Stimulated activated CD4-positive, alpha-beta T cell treated with anti-CD3 and anti-CD28 coated beads, Interleukin-4, amount 100 ng/mL, for 24 hours (primary cell): ENCODE measurements at regions not wholly inside any gene's neighbourhood (a gene's known extent, or its start where the extent isn't known, plus 50 kb on each side); places are given as distances from the start of the nearest gene placed in this dataset.
"Not testable (repeated sequence)": the region's sequence is repeated elsewhere in the genome, so short reads cannot be mapped to it uniquely, and the experiment has no call there.

ENCODE experiments used
- DNase-seq: peaks from one replicate; pipeline ENCODE4 v3.0.0-alpha.2; 2020

DNA sequence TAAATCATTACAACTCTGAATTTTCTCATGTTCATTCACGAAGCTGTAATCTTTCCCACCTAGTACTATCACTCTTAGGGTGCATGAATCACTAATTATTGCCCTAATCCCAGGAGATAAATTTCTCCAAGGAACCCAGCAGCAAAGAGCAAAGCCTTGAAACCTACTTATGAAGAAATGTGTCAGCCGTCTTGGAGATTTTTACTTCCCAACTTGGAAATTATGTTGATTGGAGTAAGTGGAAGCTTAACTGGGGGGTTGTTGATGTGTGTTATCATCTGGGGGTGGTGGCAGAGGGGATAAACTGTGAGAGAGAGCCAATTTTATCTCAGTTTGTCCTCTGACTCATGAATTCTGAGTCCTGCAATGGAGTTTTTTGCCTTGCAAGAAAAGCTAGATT is 440.5 kb upstream of the WWC1 start:
- DNase-seq, result no peak

- no peak for DNase-seq
Measured at GRCh38 chr5:167851416-167851815, 440.0 kb upstream of the WWC1 start.

DNA sequence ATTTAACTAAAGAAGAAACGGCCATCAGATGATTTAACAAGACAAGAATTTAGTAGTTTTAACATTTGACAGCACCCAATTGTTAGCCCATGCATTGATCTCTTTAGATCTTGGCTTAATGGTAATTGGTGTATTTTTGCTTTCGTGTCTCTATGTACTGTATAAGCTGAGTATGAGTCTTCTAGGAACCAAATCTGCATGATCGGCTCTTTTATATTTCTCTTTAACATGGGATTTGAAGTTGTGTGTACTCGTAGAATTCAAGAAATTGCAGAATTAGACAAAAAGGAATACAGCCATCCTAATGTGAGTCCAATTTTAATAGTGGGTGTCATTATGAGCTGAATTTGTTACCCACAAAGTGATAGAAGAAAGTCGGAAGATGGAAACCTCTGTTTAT is 438.9 kb upstream of the WWC1 start:
- DNase-seq, result no peak

GRCh38 chr5:167853421-167853820 is 438.0 kb upstream of the WWC1 start:
- DNase-seq, result no peak

DNA sequence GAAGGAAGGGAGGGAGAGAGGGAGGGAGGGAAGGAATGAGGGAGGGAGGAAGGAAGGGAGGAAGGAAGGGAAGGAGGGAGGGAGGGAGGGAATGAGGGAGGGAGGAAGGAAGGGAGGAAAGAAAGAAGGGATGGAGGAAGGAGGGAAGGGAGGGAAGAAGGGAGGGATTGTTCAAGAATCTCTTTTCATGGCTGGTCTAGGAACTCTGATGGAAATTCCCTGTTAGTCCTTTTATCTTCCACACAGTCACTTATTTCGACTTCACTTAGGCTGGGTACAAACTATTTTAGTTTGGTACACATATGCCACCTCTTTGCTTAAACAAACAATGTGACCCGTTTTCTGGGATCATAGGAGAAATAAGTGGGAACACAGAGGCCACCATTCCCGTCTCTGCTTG is 435.6 kb upstream of the WWC1 start:
- no peak for DNase-seq

GRCh38 chr5:167857321-167857720 is 434.1 kb upstream of the WWC1 start:
- DNase-seq, result no peak

- DNase-seq, result not testable (repeated sequence)
Measured at GRCh38 chr5:167858186-167858855, 433.1 kb upstream of the WWC1 start.

DNA sequence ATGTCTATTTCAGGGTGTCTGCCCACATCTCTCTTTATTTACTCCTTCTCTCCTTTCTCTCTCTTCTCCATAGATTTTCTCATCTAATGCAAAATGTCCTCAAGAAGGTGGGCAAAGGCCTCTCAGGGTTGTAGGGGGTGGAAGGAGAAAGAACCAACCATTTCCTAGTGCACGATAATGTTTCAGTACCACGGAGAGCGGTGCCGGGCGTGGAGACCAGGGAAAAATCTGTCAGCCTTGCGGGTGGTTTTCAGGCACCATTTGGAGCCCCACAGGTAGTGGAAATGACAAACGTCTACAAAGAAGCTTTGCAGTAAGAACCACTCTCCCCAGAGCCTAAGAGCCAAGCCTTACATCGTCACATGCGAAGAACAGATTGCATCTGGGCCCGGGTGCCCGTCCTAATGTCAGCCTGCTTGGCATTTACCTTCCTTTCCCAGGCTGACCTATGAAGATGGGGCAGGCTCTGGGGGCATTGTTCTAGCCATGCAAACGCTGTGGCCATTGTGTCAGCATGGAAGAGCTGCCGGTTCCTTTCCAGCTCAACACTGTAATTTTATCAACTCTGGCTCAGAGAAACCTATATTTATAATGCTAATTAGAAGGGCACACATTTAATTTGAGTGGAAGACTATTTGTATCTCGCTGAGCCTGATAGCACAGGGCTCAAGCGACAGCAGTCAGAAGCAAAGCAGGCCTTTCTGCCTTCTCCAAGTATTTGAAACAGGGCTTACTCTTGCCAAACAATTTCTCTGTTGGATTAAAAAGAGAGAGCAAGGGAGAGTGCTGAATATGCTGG is 430.1 kb upstream of the WWC1 start:
- no peak for DNase-seq

DNA sequence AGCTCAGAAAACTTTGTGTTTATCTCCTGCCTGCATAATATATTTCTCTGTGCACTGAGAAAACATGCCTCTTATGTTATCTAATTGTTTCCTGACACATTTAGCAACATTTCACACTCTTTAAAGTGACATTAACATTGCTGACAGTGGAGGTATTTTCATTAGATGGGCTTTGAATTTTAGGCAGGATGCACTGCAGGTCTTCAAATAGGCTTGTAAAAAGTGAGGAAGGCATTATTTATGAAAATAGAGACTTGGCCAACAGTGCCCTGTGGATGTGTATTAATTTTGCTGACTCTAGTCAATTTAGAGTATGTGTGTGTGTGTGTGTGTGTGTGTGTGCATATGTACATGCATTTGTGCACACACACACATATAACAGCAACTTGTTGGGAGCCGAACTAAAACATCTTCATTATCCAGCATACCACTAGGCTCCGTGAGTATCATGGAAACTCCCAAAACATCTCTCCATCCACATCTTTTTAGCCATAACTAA is 429.5 kb upstream of the WWC1 start:
- DNase-seq, result no peak

- DNase-seq, result no peak
Measured at GRCh38 chr5:167863883-167864282, 427.6 kb upstream of the WWC1 start.

DNA sequence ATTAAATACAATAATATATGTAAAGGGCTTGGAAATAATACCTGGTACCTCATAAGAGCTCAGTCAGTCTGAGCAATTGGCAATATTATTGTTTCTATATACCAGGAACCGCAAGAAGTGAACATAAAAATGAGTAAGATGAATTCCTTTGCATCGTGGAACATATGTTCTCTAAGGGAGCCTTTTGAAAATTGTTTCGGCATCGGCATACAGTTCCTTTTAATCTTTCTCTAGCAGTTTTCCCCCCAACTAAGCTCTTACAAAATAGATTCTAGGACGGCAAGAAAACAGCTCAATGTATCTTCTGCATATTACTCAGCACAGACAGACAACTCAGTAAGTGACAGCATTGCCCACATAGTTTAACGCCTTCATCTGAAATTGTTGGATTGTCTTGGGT is 426.6 kb upstream of the WWC1 start:
- DNase-seq, result no peak

DNA sequence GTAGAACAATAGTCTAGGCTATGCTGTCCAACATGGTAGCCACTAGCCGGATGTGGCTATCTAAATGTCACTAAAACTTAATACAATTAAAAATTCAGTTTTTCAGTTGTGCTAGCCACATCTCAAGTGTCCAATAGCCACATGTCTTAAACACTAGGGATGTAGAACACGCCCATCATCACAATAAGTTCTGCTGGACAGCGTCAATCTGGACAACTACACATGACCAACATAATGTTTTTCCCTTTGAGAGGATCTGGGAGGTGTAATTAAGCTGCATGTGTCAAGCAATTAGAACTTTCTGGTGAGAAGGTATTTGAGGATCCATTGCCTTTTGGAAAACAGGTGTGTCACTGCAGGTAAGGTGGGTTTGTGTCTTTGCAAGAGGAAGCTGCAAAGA is 424.6 kb upstream of the WWC1 start:
- no peak for DNase-seq

GRCh38 chr5:167867281-167867680 is 424.2 kb upstream of the WWC1 start:
- DNase-seq, result no peak

DNA sequence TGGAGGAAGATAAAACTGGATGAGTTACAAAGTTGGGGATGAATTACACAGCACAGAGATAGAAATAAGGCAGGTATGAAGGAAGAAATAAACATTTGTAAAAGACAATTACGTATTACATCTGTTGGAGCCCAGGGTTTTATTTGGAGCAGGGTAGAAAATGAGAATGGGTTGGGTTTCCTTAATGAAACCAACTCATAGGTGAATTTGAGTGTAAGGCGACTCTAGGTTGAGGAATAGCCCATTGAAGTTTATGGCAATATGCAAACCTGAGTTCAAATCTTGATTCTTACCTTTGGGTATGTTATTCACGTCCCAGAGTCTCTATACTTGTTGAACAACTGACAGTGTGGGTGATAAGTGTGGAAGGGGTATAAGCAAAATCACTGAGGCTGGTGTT is 422.3 kb upstream of the WWC1 start:
- no peak for DNase-seq

DNA sequence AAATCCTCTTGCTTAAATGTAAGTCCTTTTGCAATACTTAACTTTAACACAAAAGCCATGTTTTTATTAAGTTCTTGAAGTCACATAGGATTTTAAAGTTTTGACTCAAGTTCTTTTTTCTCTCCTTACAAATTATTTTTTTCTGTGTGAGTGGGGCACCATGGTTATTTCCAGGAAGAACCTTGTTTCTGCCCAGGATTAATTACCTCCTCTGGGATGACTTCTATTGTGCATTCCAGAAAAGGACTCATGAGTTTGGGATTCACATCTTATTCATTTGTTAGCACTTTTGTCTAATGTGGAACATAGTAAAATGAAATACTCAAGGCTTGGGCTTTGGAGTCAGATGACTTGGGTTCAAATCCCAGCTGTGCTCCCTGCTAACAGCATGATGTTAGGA is 421.4 kb upstream of the WWC1 start:
- no peak for DNase-seq

- DNase-seq, result no peak
Measured at GRCh38 chr5:167871091-167871490, 420.4 kb upstream of the WWC1 start.

DNA sequence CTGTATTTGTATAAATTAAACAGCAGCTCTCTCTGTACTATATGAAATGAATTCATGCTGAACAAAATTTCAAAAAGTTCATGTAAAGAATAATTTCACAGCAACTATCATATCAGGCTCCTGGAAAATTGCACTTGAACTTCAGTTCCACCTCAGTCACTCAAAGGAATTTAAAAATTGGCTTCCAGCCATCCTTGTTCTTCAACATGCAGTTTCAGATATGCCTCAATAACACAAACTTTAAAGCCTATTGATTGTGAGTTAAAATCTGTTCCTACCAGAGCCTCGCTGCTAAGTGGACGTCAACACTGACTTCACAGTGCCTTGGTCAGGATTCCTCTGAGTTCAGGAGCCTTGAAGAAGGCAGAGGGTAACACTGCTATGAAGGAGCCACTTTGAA is 418.7 kb upstream of the WWC1 start:
- DNase-seq, result no peak

- no peak for DNase-seq
Measured at GRCh38 chr5:167877114-167877722, 414.2 kb upstream of the WWC1 start.

DNA sequence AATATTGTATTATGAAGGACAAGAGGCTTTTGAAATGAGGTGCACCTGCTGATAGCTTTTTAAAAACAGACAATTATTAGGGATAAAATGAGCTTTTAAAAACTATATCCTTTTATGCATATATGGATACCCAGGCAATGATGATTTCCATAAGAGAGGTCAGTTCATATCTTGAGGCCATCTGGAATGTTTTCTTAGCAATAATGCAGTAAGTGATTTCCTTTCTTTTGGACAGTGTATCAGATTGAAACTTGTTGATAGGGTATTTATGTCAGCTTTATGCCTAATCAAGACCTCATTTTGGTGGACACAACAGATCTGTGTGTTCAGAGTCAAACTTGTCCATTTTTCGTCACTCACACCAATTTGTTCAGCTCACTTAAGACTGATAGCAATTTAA is 413.5 kb upstream of the WWC1 start:
- DNase-seq, result no peak

GRCh38 chr5:167880420-167880819 is 411.0 kb upstream of the WWC1 start:
- DNase-seq, result no peak

- DNase-seq, result no peak
Measured at GRCh38 chr5:167881041-167881440, 410.4 kb upstream of the WWC1 start.

DNA sequence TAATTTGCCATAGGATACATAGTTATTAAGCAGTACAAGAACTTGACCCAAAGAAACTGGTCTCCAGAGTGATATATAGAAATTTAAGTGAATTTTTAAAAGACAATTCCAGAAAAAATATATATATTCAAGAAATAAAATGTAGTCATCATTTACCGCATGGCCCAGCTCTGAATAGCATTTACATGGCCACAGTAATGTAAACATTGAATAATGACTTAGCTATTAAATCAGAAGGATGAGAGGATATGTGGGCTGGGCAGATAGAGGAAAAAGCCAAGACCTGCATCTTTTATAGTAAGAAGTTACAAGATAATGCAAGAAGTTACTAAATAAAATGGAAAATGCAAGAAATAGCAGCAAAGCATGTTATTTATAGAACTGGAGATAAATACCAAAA is 405.2 kb upstream of the WWC1 start:
- no peak for DNase-seq

DNA sequence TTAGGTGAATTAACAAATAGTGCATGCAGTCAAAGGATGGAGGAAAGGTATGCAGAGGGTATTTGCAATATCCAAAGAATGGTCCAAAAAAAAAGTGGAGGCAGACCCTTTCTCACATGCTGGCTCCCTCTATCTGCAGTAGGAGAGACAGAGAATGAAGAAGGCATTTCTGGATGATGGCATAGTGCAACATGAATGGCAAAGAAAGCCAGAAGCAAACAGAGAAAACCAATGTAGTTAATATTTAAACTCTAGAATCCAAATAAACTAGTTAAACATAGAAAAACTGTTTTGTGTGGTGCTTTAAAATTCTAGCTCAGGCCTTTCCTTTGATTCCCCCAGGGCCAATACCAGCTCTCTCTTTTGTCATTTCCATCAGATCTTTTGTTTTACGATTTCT is 403.1 kb upstream of the WWC1 start:
- no peak for DNase-seq

DNA sequence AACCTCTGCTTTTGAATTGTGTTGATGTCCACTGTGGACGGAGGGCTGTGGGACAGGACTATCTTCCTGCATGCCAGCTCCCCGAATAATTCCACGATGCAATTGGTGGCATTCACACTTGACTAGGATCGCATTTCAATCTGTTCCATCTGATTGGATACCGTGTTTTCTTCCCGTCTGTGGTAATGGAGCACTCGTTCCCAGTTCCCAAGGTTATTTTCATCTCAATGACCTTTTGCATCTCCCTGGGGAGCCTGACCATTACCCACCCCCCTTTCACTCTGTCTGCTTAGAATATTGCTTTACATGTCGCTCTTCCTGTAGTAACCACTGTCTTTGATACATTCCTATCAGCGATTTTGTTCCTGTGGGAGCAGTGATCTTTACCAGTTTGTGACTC is 402.2 kb upstream of the WWC1 start:
- DNase-seq, result no peak
